HEK293 (cell line): ENCODE measurements at regions not wholly inside any gene's neighbourhood (a gene's known extent, or its start where the extent isn't known, plus 50 kb on each side); places are given as distances from the start of the nearest gene placed in this dataset.

Experiments used
- CTCF ChIA-PET: fragments of 350-600 bp; formaldehyde crosslinking; extraction: SDS; loops from one replicate; lab custom pipeline; 2021; ENCODE audit warnings: antibody characterized with exemption; lab: Yijun Ruan, JAX
- POLR2A ChIA-PET: fragments of 300-600 bp; formaldehyde crosslinking; extraction: SDS; loops from one replicate; lab custom pipeline; 2020; ENCODE audit warnings: antibody characterized with exemption, inconsistent platforms; lab: Yijun Ruan, JAX
- H3K27ac ChIP-seq: fragments of 200-500 bp; sonication (Bioruptor generic); 2 replicates; pipeline ENCODE4 v1.5.1; 2014; ENCODE audit warnings: low read depth, low read length, control low read depth, inconsistent platforms; ENCODE audit errors: extremely low read depth
- H3K36me3 ChIP-seq, 2 experiments: fragments of 200-500 bp in 1 of 2; sonication (Bioruptor generic) in 1 of 2; 1 replicate in 1 of 2; 2 replicates in 1 of 2; pipeline ENCODE4 v1.5.1; 2014 to 2017; ENCODE audit warnings: inconsistent platforms in 2 of 2, low read length in 2 of 2; ENCODE audit not compliant: control insufficient read depth in 2 of 2, insufficient read depth in 1 of 2
- H3K4me1 ChIP-seq: fragments of 200-500 bp; sonication (Bioruptor generic); 2 replicates; pipeline ENCODE4 v1.5.1; 2014; ENCODE audit warnings: mild to moderate bottlenecking, low read length, inconsistent platforms; ENCODE audit not compliant: control insufficient read depth, insufficient read depth
- H3K4me3 ChIP-seq: 2 replicates; pipeline ENCODE4 v1.5.1; 2011; ENCODE audit warnings: low read depth, mild to moderate bottlenecking, control low read depth, low read length, moderate library complexity
- H3K9me3 ChIP-seq: fragments of 200-500 bp; sonication (Bioruptor generic); 2 replicates; pipeline ENCODE4 v1.5.1; 2014; ENCODE audit warnings: low read depth, low read length, inconsistent platforms; ENCODE audit not compliant: control insufficient read depth, insufficient read depth
- EGR2 ChIP-seq: fragments of 450-650 bp; formaldehyde crosslinking; IDR thresholded peaks from 2 replicates; pipeline ENCODE4 v1.5.1; 2016; ENCODE audit warnings: low read depth, missing biosample characterization, missing genetic modification characterization
- FEZF1 ChIP-seq: fragments of 450-650 bp; formaldehyde crosslinking; IDR thresholded peaks from 2 replicates; pipeline ENCODE4 v1.5.1; 2016; ENCODE audit warnings: missing biosample characterization, missing genetic modification characterization
- GLIS1 ChIP-seq: fragments of 450-650 bp; formaldehyde crosslinking; IDR thresholded peaks from 2 replicates; pipeline ENCODE4 v1.5.1; 2016; ENCODE audit warnings: missing biosample characterization, missing genetic modification characterization
- GLIS2 ChIP-seq: fragments of 450-650 bp; formaldehyde crosslinking; IDR thresholded peaks from 2 replicates; pipeline ENCODE4 v1.5.1; 2016; ENCODE audit warnings: missing biosample characterization, missing genetic modification characterization
- OSR2 ChIP-seq: fragments of 450-650 bp; formaldehyde crosslinking; IDR thresholded peaks from 2 replicates; pipeline ENCODE4 v1.5.1; 2016; ENCODE audit warnings: missing biosample characterization, missing genetic modification characterization
- RBAK ChIP-seq: fragments of 450-650 bp; formaldehyde crosslinking; IDR thresholded peaks from 2 replicates; pipeline ENCODE4 v1.5.1; 2016; ENCODE audit warnings: missing biosample characterization, missing genetic modification characterization
- SP7 ChIP-seq: fragments of 450-650 bp; formaldehyde crosslinking; IDR thresholded peaks from 2 replicates; pipeline ENCODE4 v1.5.1; 2016; ENCODE audit warnings: missing biosample characterization, missing genetic modification characterization
- ZBTB21 ChIP-seq: fragments of 450-650 bp; formaldehyde crosslinking; IDR thresholded peaks from 2 replicates; pipeline ENCODE4 v1.5.1; 2017; ENCODE audit warnings: missing biosample characterization, missing genetic modification characterization
- ZBTB7A ChIP-seq: fragments of 450-650 bp; formaldehyde crosslinking; IDR thresholded peaks from 2 replicates; pipeline ENCODE4 v1.5.1; 2016; ENCODE audit warnings: low read depth, missing biosample characterization, missing genetic modification characterization
- ZNF18 ChIP-seq: fragments of 450-650 bp; formaldehyde crosslinking; IDR thresholded peaks from 2 replicates; pipeline ENCODE4 v1.5.1; 2016; ENCODE audit warnings: missing biosample characterization, missing genetic modification characterization
- ZNF19 ChIP-seq: fragments of 450-650 bp; formaldehyde crosslinking; IDR thresholded peaks from 2 replicates; pipeline ENCODE4; 2016; ENCODE audit warnings: missing biosample characterization, missing genetic modification characterization, low read depth
- ZNF23 ChIP-seq: fragments of 450-650 bp; formaldehyde crosslinking; IDR thresholded peaks from 2 replicates; pipeline ENCODE4 v1.5.1; 2016; ENCODE audit warnings: missing biosample characterization, missing genetic modification characterization, borderline replicate concordance
- ZNF239 ChIP-seq: fragments of 450-650 bp; formaldehyde crosslinking; IDR thresholded peaks from 2 replicates; pipeline ENCODE4 v1.5.1; 2016; ENCODE audit warnings: missing biosample characterization, missing genetic modification characterization
- ZNF248 ChIP-seq: fragments of 450-650 bp; formaldehyde crosslinking; IDR thresholded peaks from 2 replicates; pipeline ENCODE4 v1.5.1; 2017; ENCODE audit warnings: missing biosample characterization, missing genetic modification characterization
- ZNF37A ChIP-seq: fragments of 450-650 bp; IDR thresholded peaks from 2 replicates; pipeline ENCODE4 v1.5.1; 2018; ENCODE audit warnings: missing biosample characterization, missing genetic modification characterization
- ZNF449 ChIP-seq: fragments of 450-650 bp; formaldehyde crosslinking; IDR thresholded peaks from 2 replicates; pipeline ENCODE4 v1.5.1; 2017; ENCODE audit warnings: missing biosample characterization, mild to moderate bottlenecking, missing genetic modification characterization, moderate library complexity
- ZNF48 ChIP-seq: fragments of 450-650 bp; formaldehyde crosslinking; IDR thresholded peaks from 2 replicates; pipeline ENCODE4 v1.5.1; 2016; ENCODE audit warnings: missing biosample characterization, missing genetic modification characterization
- ZNF560 ChIP-seq: fragments of 450-650 bp; formaldehyde crosslinking; IDR thresholded peaks from 2 replicates; pipeline ENCODE4 v1.5.1; 2017; ENCODE audit warnings: missing biosample characterization, missing genetic modification characterization, borderline replicate concordance
- ZNF585B ChIP-seq: fragments of 450-650 bp; formaldehyde crosslinking; IDR thresholded peaks from 2 replicates; pipeline ENCODE4 v1.5.1; 2016; ENCODE audit warnings: missing biosample characterization, missing genetic modification characterization
- ZNF629 ChIP-seq: fragments of 450-650 bp; formaldehyde crosslinking; IDR thresholded peaks from 2 replicates; pipeline ENCODE4 v1.5.1; 2017; ENCODE audit warnings: missing biosample characterization, missing genetic modification characterization
- ZNF768 ChIP-seq: fragments of 450-650 bp; formaldehyde crosslinking; IDR thresholded peaks from 2 replicates; pipeline ENCODE4 v1.5.1; 2018; ENCODE audit warnings: missing biosample characterization, mild to moderate bottlenecking, missing genetic modification characterization
- ZNF777 ChIP-seq: fragments of 450-650 bp; formaldehyde crosslinking; IDR thresholded peaks from 2 replicates; pipeline ENCODE4 v1.5.1; 2017; ENCODE audit warnings: missing biosample characterization, missing genetic modification characterization, borderline replicate concordance
- ZNF791 ChIP-seq: fragments of 450-650 bp; formaldehyde crosslinking; IDR thresholded peaks from 2 replicates; pipeline ENCODE4 v1.5.1; 2016; ENCODE audit warnings: missing biosample characterization, missing genetic modification characterization
- ZSCAN4 ChIP-seq: fragments of 450-650 bp; formaldehyde crosslinking; IDR thresholded peaks from 2 replicates; pipeline ENCODE4 v1.5.1; 2017; ENCODE audit warnings: missing biosample characterization, missing genetic modification characterization

GRCh38 chr4:18840481-18840880, 818.9 kb upstream of the LCORL start (continued):
- no peak for TF ChIP-seq OSR2 (tag by site-specific recombination)
- TF ChIP-seq RBAK = no peak
- no peak for TF ChIP-seq ZNF248
- TF ChIP-seq ZBTB21 (tag by site-specific recombination) = no peak
- TF ChIP-seq, all 188 proteins: peak for 0

GRCh38 chr4:18816228-18816895, 794.8 kb upstream of the LCORL start:
- no peak overlapping the region for H3K27ac ChIP-seq
- no peaks in the 10 kb centered on the region for H3K4me1 ChIP-seq
- CTCF ChIA-PET = no interaction called here
- no peaks in the 10 kb centered on the region for H3K36me3 ChIP-seq
- POLR2A ChIA-PET = no interaction called here
- TF ChIP-seq ZNF18 (tag by site-specific recombination) (no peak), ZNF37A (tag by site-specific recombination) (no peak), ZNF48 (tag by site-specific recombination) (no peak), GLIS1 (tag by site-specific recombination) (no peak), ZNF23 (tag by site-specific recombination) (no peak), EGR2 (tag by site-specific recombination) (no peak), ZSCAN4 (tag by site-specific recombination) (no peak), ZNF777 (tag by site-specific recombination) (no peak), ZNF629 (tag by site-specific recombination) (no peak), ZNF791 (tag by site-specific recombination) (no peak), ZNF768 (tag by site-specific recombination) (no peak), ZNF585B (no peak), SP7 (tag by site-specific recombination) (no peak), GLIS2 (tag by site-specific recombination) (no peak), ZNF449 (tag by site-specific recombination) (no peak), ZNF19 (tag by site-specific recombination) (no peak), ZNF560 (tag by site-specific recombination) (no peak)
- no peak overlapping the region for H3K4me3 ChIP-seq
- no peaks in the 10 kb centered on the region for H3K9me3 ChIP-seq

GRCh38 chr4:18815779-18816173, 794.2 kb upstream of the LCORL start:
- no peaks in the 10 kb centered on the region for H3K9me3 ChIP-seq
- TF ChIP-seq FEZF1 (tag by site-specific recombination) (no peak), ZNF239 (tag by site-specific recombination) (no peak), ZNF768 (tag by site-specific recombination) (no peak), ZBTB7A (tag by site-specific recombination) (no peak)
- H3K36me3 ChIP-seq = no peaks in the 10 kb centered on the region
- no peaks in the 10 kb centered on the region for H3K4me1 ChIP-seq
- CTCF ChIA-PET = no interaction called here
- no peak overlapping the region for H3K4me3 ChIP-seq
- POLR2A ChIA-PET = no interaction called here
- no peak overlapping the region for H3K27ac ChIP-seq
